HG03432 (cell line): ENCODE measurements at regions not wholly inside any gene's neighbourhood (a gene's known extent, or its start where the extent isn't known, plus 50 kb on each side); places are given as distances from the start of the nearest gene placed in this dataset.

Source experiments
- ATAC-seq: cut with Tn5 transposase; IDR thresholded peaks from one replicate; pipeline ENCODE4 v1.9.1; 2021; ENCODE audit warnings: mild to moderate bottlenecking, moderate library complexity; ENCODE audit not compliant: unreplicated experiment

- no peak for ATAC-seq
Measured at GRCh38 chr2:181240844-181241243, 216.3 kb upstream of the ITGA4 start.

DNA sequence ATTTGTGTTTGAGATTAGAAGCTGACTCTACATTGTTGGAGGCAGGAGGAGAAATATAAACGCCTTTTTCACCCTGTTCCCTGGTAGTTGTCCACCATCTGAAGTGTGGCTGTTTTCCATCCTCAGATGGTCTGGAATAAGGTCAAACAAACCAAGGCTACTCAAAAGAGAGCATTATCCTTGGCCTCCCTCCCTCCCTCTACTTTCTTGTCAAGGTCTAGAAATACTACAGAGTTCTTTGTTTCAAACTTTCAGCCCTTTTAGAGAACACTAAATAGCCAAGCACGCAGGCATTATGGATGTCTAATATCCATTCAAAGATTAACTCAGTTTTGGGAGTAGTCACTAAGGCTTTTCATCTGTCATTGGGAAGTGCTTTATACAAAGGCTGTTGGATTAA is 215.8 kb upstream of the ITGA4 start:
- ATAC-seq, result no peak

DNA sequence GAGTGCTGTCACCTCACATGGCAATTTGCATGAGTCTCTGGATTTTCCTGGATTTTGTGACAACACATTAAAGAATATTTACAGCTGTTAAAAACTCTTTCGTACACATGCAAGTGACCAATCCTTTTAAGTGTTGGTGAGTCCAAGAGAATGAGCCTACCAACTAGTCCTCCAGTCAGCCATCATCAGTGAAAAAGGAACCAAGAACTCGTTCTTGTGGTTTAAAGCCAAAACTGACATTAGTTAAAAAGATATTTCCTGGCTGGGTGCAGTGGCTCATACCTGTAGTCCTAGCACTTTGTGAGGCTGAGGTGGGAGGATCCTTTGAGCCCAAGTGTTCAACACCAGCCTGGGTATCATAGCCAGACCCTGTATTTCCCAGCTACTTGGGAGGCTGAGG is 215.4 kb upstream of the ITGA4 start:
- ATAC-seq, result peak; percentile 93

DNA sequence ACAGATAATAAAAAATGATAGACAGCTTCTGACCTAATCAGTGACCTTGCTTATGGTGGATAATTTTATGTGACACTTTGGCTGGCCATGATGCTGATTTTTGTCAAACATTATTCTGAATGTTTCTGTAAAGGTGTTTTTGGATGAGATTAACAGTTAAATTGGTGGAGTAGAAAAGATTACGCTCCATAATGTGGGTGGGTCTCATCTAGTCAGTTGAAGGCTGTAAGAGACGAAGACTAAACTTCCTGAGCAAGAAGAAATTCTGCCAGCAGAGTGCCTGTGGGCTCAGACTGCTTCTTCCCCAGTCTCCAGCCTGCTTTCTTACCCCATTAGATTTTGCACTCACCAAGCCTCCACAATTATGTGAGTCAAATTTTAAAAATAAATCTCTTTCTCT is 214.9 kb upstream of the ITGA4 start:
- no peak for ATAC-seq

DNA sequence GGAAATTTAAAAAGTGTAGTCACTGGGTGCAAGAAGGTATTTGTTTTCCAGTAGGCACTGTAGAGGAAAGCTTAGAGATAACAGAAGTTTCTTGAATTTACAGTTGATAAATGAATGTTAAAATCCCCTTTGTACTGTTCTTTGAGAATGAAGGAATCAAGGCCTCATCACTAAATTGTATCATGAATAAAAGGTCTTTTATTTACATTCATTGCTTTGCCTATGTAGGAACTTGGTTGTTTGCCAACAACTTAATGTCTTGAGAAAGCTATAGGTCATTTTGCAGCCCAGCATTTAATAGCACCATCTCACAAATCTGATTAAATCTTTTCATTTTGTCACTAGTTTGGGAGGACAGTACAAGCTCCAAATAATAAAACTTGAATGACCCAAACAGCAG is 213.9 kb upstream of the ITGA4 start:
- no peak for ATAC-seq

DNA sequence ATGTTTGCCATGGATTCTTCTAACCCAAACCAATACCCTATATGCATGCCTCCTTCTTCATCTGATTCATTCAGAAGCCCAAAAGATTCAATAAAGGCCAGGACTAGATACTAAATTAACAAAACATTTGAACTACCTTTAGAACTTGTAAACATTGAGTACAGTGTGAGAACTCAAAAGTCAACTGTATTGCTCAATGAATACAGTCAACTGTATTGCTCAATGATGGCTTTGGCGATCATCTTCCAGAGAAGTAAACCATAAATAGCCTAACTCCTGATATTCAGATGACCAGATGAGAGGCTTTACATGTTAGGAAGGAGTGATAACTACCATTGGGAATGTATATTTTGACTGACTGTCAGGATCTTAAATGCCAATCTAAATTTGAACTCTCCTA is 206.5 kb upstream of the ITGA4 start:
- no peak for ATAC-seq

DNA sequence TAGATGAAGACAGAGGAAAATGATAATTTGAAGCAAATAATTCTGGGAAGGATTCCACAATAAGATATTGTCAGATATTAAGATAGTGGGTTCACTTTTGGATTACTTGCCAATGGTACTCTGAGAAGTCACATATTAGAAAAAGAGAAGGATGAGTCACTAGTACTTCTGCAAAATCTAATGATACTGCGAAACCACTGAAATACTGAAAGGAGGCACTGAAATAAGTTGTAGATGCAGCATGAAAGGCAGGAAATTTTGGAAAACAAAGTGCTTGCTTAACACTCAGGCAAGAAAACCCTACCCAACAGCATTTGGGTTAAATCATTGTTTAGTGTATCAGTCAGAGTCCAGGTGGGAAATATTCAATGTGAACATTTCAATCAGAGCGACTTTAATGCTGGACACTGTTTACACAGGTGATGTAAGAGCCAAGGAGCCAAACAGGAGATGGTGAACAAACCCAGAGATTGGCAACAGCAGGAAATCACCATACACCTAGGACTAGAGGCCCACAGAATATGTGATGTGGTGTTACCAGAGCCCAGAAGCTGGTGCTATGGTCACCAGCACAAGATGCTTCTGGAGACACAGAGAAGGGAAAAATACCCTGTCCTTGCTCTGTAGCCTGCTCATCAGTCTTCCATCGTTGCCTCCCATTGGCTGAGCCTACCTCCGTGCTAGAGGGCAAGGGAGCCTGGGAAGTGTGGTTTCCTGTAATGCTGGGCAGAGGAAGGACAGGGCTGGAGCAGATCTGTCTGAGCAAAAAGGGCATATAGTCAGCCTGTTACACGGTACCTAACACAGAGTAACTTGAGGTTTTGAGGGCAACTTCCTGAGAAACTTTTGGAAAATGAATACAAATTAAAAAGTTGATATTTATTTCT is 204.7 kb upstream of the ITGA4 start:
- ATAC-seq, result peak; percentile 82

DNA sequence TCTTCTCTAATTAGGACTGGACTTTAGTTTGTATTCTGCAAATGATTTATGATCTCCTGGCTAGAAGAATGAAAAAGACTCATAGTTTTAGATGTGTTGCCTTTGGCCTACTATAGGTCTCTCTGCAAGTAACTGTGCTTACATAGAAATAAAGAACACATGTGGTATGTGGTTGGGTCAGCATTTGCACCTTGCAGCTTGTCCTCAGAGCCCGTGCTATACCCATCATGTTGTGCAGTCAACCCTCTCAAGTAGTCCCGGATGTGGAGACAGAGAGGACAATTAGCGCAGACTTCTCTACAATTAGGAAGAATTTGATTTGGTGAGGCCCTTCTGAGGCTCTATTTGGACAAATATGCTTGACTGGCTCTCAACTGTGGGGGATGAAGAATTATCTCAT is 203.7 kb upstream of the ITGA4 start:
- ATAC-seq, result no peak

- ATAC-seq, result no peak
Measured at GRCh38 chr2:181255651-181256050, 201.5 kb upstream of the ITGA4 start.

GRCh38 chr2:181258720-181259119 is 198.5 kb upstream of the ITGA4 start:
- ATAC-seq, result no peak

GRCh38 chr2:181262782-181263181 is 194.4 kb upstream of the ITGA4 start:
- no peak for ATAC-seq

- ATAC-seq, result no peak
Measured at GRCh38 chr2:181264001-181264400, 193.2 kb upstream of the ITGA4 start.

DNA sequence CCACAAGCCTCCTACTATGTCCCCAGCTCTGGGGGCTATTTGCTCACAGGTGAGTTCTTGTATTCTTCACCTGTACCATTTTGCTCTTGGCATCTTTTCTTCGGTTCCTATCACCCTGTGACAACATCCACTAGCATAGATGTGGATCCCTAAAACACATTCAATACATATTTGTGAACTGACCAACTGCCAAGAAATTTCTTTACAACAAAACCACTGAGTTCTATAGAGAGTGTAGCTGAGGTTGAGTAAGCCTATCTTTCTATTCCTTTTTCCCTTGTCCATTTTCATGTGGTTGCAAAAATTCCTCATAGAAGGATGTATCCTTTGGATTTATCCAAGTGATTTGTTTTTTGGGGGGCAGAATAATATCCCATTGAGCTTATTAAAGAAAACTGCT is 192.7 kb upstream of the ITGA4 start:
- ATAC-seq, result no peak

DNA sequence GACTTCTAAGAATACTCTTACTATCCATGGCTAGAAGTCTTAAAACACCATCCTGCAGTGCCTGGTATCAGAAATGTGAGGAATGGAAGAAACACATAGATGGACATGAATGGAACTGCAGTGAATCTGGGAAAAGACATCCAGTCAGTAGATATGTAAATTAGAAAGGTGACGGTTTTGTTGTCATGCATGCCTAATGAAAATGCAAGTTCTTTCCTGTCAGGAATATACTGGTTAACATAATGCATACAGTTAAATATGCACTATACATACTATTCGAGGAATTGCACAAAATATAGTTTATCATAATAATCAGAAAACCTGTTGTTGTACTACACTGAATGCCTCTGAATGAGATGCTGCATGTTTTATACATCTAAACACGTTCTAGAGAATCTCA is 190.6 kb upstream of the ITGA4 start:
- ATAC-seq, result no peak

DNA sequence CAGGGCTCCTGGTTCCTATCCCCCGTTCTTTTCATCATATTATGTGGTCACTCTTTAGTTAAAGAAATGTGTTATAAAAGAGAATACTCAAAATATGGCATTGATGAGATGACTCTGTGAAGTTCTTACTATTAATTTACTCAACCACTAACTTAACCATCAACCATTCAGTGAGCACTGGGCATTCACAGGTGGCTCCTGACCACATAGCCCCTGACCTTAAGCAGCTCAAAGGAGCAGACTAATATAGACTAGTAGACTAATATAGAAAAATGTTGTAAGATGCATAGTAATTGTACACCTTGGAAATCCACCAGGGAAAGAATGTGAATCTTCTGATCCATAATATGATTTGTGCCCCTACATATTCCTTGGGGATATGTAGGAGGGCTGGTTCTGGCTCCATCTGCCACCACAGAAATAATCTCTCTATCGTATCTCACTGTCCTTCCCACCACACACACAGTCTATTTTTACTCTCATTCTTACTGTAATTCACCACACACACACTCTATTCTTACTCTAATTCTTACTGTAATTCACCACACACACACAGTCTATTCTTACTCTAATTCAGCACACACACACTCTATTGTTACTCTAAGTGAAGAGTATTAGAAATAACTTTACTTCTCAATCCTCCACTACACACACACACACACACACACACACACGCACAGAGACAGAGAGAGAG is 188.9 kb upstream of the ITGA4 start:
- ATAC-seq, result peak; percentile 71

- ATAC-seq, result no peak
Measured at GRCh38 chr2:181273986-181274385, 183.2 kb upstream of the ITGA4 start.

- ATAC-seq, result peak; percentile 53
Measured at GRCh38 chr2:181275643-181276070, 181.5 kb upstream of the ITGA4 start.

DNA sequence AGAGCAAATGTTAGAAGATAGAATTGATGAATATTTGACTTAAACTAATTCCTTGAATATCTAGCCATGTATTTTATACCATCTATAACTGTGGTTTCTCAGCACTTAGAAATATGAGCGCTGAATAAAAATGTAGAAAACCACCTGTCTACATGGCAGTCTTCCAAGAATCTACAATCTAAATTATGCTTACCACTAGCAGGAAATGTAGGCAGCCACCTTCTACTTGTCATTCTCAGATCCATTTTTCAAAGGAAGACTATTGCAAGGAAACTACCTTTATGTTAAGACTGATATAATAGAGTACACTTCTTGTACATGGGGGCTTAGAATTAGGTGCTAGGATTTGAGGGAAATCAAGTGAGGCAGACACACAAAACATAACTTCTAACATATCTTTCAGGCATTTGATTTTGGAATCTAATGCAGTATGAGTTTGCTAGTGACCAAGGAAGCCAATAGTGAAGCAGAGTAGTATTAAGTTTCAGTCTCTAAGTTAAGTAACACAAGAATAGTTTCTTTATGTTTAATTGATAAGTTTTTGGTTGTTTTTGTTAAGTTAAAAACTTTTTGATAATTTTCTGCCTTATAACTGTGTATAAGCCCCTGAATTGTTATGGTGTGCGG is 175.9 kb upstream of the ITGA4 start:
- peak; percentile 78 for ATAC-seq

DNA sequence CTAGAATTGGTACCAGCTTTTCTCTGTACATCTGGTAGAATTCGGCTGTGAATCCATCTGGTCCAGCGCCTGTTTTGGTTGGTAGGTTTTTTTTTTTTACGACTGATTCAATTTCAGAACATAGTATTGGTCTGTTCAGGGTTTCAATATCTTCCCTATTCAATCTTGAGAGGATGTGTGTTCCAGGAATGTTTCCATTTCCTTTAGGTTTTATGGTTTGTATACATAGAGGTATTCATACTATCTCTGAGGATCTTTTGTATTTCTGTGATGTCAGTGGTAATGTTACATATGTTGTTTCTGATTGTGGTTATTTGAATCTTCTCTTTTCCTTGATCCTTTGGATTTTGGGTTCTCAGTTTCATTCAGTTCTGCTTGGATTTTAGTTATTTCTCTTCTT is 172.1 kb upstream of the ITGA4 start:
- ATAC-seq, result no peak

GRCh38 chr2:181289698-181290097 is 167.5 kb upstream of the ITGA4 start:
- ATAC-seq, result no peak

DNA sequence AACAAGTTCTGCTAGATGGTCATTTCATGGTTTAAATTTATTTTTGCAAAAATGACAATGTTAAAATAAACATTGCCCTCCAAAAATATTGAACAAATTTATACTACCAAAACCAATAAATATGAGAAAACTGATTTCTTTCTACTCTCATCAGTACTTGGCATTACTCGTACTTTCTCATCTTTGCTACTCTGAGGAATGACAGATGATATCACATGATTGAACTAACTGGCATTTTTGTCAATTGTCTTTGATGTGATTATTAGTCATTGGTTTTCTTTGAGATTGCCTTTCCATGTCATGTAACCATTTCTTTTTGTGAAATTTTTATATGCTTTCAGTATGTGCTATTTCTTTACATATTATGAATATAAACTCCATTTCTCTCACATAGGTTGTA is 167.0 kb upstream of the ITGA4 start:
- no peak for ATAC-seq

GRCh38 chr2:181294979-181295378 is 162.2 kb upstream of the ITGA4 start:
- no peak for ATAC-seq
